A673 (cell line): ENCODE measurements at regions not wholly inside any gene's neighbourhood (a gene's known extent, or its start where the extent isn't known, plus 50 kb on each side); places are given as distances from the start of the nearest gene placed in this dataset.

ENCODE experiments used
- BruUV-seq: library from RNA; stranded (reverse); fragments of 400-500 nt; replicated peaks from 2 replicates; lab custom pipeline; 2021; lab: Mats Ljungman, UMichigan
- CTCF ChIA-PET: fragments of 300-600 bp; sonication (Branson Sonifier 250); formaldehyde crosslinking; loops from one replicate; lab custom pipeline; 2022; ENCODE audit warnings: antibody characterized with exemption; lab: Charles Lee
- POLR2A ChIA-PET: fragments of 300-600 bp; sonication (Branson Sonifier 250); formaldehyde crosslinking; loops from one replicate; lab custom pipeline; 2022; ENCODE audit warnings: antibody characterized with exemption; ENCODE audit not compliant: low non-redundant PET; lab: Charles Lee
- DNase-seq: peaks from one replicate; pipeline ENCODE4 v3.0.0-alpha.2; 2015; ENCODE audit warnings: low spot score
- H3K27ac ChIP-seq: fragments of 200-600 bp; sonication (generic); 2 replicates; pipeline ENCODE4 v1.5.1; 2016; ENCODE audit warnings: mixed run types, low read depth, mild to moderate bottlenecking, mixed read lengths, antibody characterized with exemption, low read length; ENCODE audit not compliant: poor library complexity, severe bottlenecking
- H3K27me3 ChIP-seq: fragments of 200-600 bp; sonication (generic); replicated peaks from 2 replicates; pipeline ENCODE4 v1.6.1; 2017; ENCODE audit warnings: mixed run types, low read depth, mild to moderate bottlenecking, mixed read lengths, antibody characterized with exemption, low read length; ENCODE audit not compliant: insufficient read depth, poor library complexity
- H3K36me3 ChIP-seq: fragments of 200-600 bp; sonication (generic); 2 replicates; pipeline ENCODE4 v1.6.1; 2016; ENCODE audit warnings: mixed run types, mild to moderate bottlenecking, mixed read lengths, antibody characterized with exemption, low read length; ENCODE audit not compliant: insufficient read depth, poor library complexity, severe bottlenecking
- H3K4me1 ChIP-seq: fragments of 200-600 bp; sonication (generic); 2 replicates; pipeline ENCODE4 v1.6.1; 2017; ENCODE audit warnings: mixed run types, mild to moderate bottlenecking, mixed read lengths, antibody characterized with exemption, low read length; ENCODE audit not compliant: insufficient read depth, poor library complexity, severe bottlenecking
- H3K4me3 ChIP-seq: fragments of 200-600 bp; sonication (generic); 2 replicates; pipeline ENCODE4 v1.5.1; 2016; ENCODE audit warnings: low read depth, mixed run types, mild to moderate bottlenecking, mixed read lengths, low read length; ENCODE audit not compliant: poor library complexity, severe bottlenecking
- H3K9me3 ChIP-seq: fragments of 200-600 bp; sonication (generic); 2 replicates; pipeline ENCODE4 v1.6.1; 2016; ENCODE audit warnings: mixed run types, low read depth, mild to moderate bottlenecking, mixed read lengths, antibody characterized with exemption, low read length; ENCODE audit not compliant: poor library complexity, severe bottlenecking
- EZH2 ChIP-seq: fragments of 200-600 bp; sonication (generic); IDR thresholded peaks from 2 replicates; pipeline ENCODE4 v1.6.1; 2017; ENCODE audit warnings: borderline replicate concordance, low read depth, mild to moderate bottlenecking, mixed read lengths, antibody characterized with exemption, low read length; ENCODE audit not compliant: poor library complexity, severe bottlenecking
- intact Hi-C: fragments of 100-400 bp; cut with micrococcal nuclease; formaldehyde crosslinking; loops from one replicate; pipeline ENCODE4 v1.10.0; 2022; ENCODE audit not compliant: unreplicated experiment
- TF ChIP-seq, protein P1 (sequence below): fragments of 300-800, 200-600 bp; sonication (generic); conservative IDR thresholded peaks from 2 replicates; pipeline ENCODE4 v1.5.1; 2017; ENCODE audit warnings: low read depth, mild to moderate bottlenecking, antibody characterized with exemption, low read length, moderate library complexity, mixed read lengths

DNA sequence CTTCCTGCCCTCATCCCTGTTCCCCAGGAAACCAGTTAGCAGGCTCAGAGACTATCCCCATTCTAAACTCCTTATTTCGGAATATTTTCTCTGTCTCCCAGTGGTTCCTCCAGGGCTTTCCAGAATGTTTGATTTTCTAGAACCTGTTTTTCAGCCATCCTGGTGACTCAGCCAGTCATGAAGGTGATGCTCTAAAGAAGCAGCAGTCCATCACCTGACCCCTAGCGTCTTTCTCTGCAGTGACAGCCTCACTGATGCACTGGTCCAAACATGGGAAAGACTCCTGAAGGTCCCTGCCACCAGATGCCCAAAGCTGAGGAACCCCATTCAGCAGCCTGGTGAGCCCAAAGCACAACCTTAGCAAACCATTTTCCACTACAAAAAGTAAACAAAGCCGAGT is 212.6 kb downstream of the PHETA1 start:
- H3K27ac ChIP-seq: no peak overlapping the region
- no peak for TF ChIP-seq EZH2
- TF ChIP-seq, protein P1, sequence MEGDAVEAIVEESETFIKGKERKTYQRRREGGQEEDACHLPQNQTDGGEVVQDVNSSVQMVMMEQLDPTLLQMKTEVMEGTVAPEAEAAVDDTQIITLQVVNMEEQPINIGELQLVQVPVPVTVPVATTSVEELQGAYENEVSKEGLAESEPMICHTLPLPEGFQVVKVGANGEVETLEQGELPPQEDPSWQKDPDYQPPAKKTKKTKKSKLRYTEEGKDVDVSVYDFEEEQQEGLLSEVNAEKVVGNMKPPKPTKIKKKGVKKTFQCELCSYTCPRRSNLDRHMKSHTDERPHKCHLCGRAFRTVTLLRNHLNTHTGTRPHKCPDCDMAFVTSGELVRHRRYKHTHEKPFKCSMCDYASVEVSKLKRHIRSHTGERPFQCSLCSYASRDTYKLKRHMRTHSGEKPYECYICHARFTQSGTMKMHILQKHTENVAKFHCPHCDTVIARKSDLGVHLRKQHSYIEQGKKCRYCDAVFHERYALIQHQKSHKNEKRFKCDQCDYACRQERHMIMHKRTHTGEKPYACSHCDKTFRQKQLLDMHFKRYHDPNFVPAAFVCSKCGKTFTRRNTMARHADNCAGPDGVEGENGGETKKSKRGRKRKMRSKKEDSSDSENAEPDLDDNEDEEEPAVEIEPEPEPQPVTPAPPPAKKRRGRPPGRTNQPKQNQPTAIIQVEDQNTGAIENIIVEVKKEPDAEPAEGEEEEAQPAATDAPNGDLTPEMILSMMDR: no peak
- no peak overlapping the region for H3K4me3 ChIP-seq
- no peaks in the 10 kb centered on the region for H3K36me3 ChIP-seq
- H3K4me1 ChIP-seq: no peaks in the 10 kb centered on the region
- intact Hi-C loops: no loop called here
- no TSS peak for BruUV-seq
- H3K27me3 ChIP-seq: no peaks in the 10 kb centered on the region
- CTCF ChIA-PET: no interaction called here
- POLR2A ChIA-PET: no interaction called here
- DNase-seq: no peak
- H3K9me3 ChIP-seq: no peaks in the 10 kb centered on the region

DNA sequence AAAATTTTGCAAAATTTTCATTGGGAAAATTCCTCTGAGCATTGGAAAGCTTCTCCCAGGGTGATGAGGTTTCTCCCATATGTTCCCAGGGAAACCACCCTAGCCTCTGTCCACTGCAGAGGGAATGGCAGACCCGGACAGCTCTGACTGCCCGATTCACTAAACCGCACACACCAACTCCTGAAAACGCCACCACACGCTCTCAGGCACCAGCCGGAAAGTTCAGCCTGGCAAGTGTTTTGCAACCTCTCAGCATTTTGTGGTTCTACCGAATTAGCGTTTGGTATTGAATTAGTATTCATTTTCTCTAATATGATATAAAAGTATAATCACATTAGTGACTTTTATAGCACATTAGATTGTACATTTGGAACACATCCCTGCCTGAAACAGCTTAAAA is 213.4 kb downstream of the PHETA1 start:
- ChIA-PET POLR2A (no interaction called here), CTCF (no interaction called here)
- Histone ChIP-seq H3K27me3 (no peaks in the 10 kb centered on the region), H3K4me3 (no peak overlapping the region), H3K27ac (no peak overlapping the region), H3K36me3 (no peaks in the 10 kb centered on the region), H3K4me1 (peaks cover 4% of the 10 kb centered on the region), H3K9me3 (no peaks in the 10 kb centered on the region)
- intact Hi-C loops: no loop called here
- DNase-seq: no peak
- TF ChIP-seq EZH2: no peak
- TF ChIP-seq, protein P1: no peak
- no TSS peak for BruUV-seq

DNA sequence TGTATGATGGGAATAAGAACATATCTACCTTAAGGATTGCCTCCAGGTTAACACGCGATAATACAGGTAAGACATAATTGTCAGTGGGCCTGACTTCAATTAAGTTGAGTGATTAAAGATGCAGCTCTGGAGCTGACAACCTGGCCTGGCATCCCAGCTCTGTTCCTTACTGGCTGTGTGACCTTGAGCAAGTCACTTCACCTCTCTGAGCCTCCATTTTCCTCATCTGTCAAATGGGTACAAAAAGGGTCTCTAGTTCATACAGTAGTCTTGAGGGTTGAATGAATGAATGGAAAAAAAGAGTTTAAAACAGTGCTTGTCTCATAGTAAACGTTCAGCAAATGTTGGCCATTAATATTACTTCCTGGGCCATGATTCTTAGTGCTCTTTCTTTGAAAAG is 213.9 kb downstream of the PHETA1 start:
- BruUV-seq: no TSS peak
- CTCF ChIA-PET: no interaction called here
- H3K27me3 ChIP-seq: no peaks in the 10 kb centered on the region
- intact Hi-C loops: no loop called here
- no peaks in the 10 kb centered on the region for H3K9me3 ChIP-seq
- H3K4me1 ChIP-seq: peaks cover 4% of the 10 kb centered on the region
- DNase-seq: no peak
- H3K36me3 ChIP-seq: no peaks in the 10 kb centered on the region
- POLR2A ChIA-PET: no interaction called here
- no peak overlapping the region for H3K4me3 ChIP-seq
- TF ChIP-seq EZH2: no peak
- TF ChIP-seq, protein P1: no peak
- no peak overlapping the region for H3K27ac ChIP-seq
